NCI-H2196 treated with DMSO at 0.1 percent for 48 hours (cell line): ENCODE measurements at regions not wholly inside any gene's neighbourhood (a gene's known extent, or its start where the extent isn't known, plus 50 kb on each side); places are given as distances from the start of the nearest gene placed in this dataset.

ENCODE experiments used
- DNase-seq: peaks from one replicate; lab custom pipeline; 2025; ENCODE audit not compliant: unreplicated experiment; lab: John Stamatoyannopoulos, UW

DNA sequence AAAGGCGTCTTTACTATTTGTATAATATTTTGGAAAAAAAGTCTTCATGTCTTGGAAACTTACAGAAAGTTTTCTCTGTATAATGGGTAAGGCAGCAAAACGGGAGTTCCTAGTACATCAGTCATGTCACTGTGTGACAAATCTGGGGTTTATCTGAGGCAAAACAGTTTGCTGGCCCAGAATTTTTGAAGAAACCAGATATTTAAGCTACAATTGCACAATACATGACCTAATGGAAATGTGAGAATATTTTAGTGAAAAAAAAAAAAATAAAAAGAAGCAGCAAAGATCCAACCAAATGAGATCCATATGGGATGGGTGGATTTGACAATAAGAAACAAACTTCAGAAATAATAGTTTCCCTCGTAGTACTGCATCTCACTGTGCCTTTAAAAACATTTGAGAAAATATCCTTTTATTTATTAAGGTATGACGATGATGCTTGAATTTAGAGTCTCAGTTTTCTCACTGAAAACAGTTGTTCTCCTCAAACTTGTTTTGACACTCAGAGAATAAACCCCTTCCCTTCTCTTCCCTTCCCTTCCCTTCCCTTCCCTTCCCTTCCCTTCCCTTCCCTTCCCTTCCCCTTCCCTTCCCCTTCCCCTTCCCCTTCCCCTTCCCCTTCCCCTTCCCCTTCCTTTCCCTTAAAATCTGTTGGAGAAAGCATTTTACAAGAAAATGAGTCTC lies 180.5 kb upstream of the TUT7 start:
- no peak for DNase-seq

GRCh38 chr9:86531971-86532640 lies 177.9 kb upstream of the TUT7 start:
- no peak for DNase-seq

DNA sequence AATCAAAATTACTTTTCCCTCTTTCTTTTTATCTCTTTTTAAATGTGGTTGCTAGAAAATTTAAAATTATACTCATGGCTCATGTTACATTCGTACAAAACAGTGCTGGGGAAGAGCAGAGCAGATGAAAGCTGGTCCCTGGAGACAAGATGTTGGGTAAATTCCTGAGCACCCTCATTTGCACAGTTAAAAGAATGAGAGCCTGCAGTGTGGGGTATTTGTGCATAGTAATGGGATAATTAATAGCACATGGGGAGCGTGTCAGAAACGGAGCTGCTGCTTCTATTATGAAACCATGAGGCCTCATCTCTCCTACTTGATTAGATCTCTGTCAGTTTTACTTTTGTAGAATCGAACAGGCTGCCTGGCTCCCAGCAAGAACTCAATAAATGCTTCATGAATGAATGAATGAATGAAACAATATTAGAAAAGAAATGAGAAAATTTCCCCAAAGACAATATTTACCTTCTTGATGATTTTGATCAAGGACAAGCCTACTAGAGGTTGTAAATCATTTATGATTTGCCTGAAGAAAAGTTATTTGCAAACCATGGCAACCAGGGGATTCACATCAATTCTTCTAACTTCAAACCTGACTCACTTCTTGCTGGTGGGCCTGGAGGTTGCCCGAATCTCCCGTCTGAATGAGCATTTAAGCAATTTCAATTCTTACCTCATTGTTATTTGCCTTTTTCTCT lies 177.2 kb upstream of the TUT7 start:
- no peak for DNase-seq

GRCh38 chr9:86529496-86530275 lies 175.5 kb upstream of the TUT7 start:
- DNase-seq = no peak

GRCh38 chr9:86526021-86526420 lies 171.8 kb upstream of the TUT7 start:
- no peak for DNase-seq

GRCh38 chr9:86525182-86525581 lies 171.0 kb upstream of the TUT7 start:
- no peak for DNase-seq

DNA sequence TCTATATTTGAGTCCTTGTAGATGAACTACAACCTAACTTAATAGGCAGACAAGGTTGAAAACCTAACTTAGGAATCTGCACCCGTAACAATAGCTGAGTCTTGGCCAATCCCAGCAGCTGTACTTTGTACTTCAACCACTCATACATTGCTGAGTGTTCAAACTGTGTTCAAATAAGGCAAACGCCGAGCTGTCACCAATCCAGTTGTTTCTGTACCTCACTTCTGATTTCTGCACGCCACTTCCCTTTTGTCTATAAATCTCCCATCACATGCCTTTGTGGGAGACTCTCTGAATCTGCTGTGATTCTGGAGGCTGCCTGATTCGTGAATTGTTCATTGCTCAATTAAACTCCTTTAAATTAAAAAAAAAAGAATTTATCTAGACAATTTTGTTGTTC lies 167.8 kb upstream of the TUT7 start:
- no peak for DNase-seq

DNA sequence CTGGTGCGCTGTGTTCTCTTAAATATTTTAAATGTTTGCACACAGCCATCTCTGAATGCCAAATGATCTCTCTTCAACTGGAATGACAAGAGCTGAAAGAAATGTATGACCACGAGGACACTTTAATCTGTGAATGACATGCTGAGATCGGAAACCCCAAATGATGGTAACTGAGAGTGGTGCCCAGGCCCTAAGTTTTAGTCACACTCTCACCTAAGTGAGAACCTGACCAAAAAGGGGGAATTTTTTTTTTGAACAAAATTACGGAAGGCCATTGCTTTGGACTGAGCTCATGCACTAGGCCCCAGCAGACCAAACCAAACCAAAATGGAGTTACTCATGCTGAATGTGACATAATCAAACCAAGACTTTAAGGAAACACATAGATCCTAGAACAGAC lies 167.1 kb upstream of the TUT7 start:
- no peak for DNase-seq

- no peak for DNase-seq
Observed at GRCh38 chr9:86519066-86519615, 164.9 kb upstream of the TUT7 start.

GRCh38 chr9:86517475-86517874 lies 163.3 kb upstream of the TUT7 start:
- no peak for DNase-seq

DNA sequence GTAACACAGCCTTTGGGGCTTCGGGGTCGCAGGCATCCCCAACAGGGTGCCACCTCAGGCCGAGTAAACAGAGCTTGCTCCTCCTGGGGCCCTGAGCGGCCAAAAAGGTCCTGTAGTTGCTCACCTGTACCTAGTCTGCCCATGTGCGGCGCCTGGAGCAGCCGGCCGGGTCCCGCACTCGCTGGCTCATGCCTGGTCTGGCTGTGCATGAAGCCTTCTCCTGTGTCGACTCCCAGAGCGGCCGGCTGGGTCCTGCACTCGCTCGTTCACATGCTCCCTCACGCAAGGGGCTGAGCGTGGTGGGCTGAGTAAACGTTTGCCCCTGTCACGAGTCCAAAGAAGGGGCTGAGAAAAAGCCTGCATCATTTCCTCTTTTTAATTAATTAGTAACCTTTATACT lies 162.4 kb upstream of the TUT7 start:
- DNase-seq = no peak

DNA sequence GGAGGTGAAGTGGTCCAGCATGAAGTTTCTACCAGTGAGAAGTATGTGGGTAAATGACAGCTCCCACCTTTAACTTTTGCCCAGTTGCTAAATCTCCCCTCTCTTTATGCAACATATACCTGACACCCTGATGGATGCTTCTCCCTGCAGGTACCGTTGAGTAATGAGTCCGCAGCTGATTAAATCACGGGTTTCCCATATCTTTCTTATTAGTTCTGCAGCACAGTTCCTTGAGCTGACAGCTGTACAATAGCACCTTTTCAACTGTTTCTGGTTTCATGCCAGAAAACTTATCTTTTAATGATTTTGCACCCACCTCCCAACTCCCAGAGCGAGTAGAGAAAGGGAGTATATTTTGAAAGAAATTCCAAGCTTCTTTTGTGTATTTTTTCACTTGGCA lies 161.0 kb upstream of the TUT7 start:
- no peak for DNase-seq

GRCh38 chr9:86513429-86513828 lies 159.2 kb upstream of the TUT7 start:
- DNase-seq = no peak

- no peak for DNase-seq
Observed at GRCh38 chr9:86512929-86513328, 158.7 kb upstream of the TUT7 start.

DNA sequence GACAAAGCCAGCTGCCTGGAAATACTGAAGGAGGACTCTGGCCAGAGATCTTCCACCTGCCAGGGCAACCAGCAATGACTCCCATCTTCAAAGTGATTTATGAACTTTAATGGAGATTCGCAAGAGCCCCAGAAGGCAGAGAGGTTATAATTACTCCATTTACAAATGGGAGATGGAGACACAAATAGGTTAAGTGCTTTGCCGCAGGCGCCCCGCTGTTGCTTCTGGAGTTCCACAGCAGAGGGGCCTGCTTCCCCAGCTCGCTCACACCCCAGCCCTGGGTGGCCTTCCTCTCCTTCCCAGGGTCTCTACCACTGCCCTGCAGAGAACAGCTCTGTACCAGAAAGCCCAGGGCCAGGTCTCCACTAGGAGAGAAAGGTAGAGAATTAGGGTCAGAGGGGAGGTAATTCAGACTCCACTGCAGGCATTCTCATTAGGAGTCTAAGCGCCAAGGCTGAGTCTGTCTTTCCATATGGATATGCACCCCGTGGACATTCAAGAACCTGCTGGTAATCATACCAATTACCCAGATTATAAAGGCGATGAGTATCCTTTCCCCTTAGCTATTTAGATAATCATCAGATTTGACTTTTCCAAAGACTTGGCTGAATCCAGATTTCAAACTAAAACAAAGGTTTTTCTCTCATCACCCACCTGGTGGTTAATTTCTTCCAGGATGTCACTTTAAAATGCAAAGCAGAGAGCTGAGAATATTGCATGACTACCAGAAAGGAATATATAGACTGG lies 157.6 kb upstream of the TUT7 start:
- DNase-seq = no peak

GRCh38 chr9:86508208-86508903 lies 154.1 kb upstream of the TUT7 start:
- DNase-seq = no peak

DNA sequence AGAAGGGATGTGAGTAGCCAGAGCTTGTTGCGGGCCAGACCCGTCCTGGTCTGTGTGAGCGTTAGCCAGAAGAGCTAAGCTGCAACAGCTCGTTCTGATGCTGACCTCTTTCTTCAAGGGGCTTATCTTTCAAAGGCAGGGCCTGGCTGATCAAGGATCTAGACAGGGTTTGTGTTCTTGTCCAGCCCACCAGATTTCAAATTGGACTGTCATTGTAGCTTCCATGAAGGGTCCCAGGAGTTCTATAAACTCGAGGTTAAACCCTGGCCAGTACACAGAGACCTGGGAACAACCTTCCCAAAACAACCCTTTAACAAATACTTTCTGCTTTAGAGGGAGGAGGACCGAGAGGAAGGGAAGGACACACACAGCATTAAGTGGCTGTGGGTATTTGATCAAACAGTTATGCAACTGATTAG lies 153.0 kb upstream of the TUT7 start:
- no peak for DNase-seq

DNA sequence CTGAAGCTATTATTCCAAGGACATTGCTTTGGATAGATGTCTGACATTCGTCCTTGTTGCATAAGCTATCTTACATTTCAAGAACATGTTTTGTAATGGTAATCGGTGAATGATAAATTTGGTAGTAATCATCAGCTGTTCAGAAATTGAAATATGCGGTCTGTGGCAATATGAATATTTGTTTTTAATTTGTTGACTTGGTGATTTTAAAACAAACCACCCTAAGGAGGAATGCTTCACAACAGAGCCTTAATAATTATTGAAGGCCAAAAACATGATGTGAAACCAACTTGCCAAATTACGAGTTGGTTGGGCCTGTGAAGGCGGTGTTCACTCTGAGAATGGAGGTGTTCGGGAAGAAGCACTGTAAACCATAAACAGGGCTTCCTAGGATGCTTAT lies 149.7 kb upstream of the TUT7 start:
- DNase-seq = no peak

DNA sequence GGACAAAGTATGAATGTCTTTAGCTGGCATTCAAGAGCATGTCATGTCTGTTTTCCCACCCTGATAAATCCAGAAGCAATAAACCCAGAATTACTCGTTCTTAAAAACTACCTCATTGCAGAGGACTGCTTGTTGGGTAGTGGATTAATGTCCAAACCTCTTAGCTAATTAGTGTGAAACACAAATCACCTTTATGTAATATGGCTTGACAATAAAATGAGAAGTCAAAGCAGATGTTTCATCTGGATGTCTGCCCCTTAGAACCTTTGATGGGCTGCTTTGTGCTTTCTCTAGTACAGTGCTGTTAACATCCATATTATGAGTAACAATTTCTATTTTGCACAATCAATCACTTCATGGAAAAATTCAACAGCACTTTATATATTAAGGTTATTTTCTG lies 149.1 kb upstream of the TUT7 start:
- no peak for DNase-seq
